ENCODE measurements at regions not wholly inside any gene's neighbourhood (a gene's known extent, or its start where the extent isn't known, plus 50 kb on each side); places are given as distances from the start of the nearest gene placed in this dataset.

GRCh38 chr6:167569041-167569805, 244.3 kb downstream of the TTLL2 start:
- CTCF ChIA-PET, result no interaction called here
- no peak for DNase-seq (ENCODE audit: extremely low spot score)
- TF ChIP-seq SUZ12 (IDR thresholded peaks at IDR 0.05) (no peak), CTBP1 (IDR thresholded peaks at IDR 0.05; ENCODE audit: borderline replicate concordance) (no peak), ZNF384 (IDR thresholded peaks at IDR 0.05) (no peak), SP1 (IDR thresholded peaks at IDR 0.05) (no peak), ARNT (IDR thresholded peaks at IDR 0.05) (no peak), L3MBTL2 (conservative IDR thresholded peaks at IDR 0.05) (no peak), LEF1 (IDR thresholded peaks at IDR 0.05; ENCODE audit: borderline replicate concordance) (no peak), ELF4 (IDR thresholded peaks at IDR 0.05) (no peak), HDGF (IDR thresholded peaks at IDR 0.05; ENCODE audit: borderline replicate concordance) (no peak)
- TF ChIP-seq, protein P1, sequence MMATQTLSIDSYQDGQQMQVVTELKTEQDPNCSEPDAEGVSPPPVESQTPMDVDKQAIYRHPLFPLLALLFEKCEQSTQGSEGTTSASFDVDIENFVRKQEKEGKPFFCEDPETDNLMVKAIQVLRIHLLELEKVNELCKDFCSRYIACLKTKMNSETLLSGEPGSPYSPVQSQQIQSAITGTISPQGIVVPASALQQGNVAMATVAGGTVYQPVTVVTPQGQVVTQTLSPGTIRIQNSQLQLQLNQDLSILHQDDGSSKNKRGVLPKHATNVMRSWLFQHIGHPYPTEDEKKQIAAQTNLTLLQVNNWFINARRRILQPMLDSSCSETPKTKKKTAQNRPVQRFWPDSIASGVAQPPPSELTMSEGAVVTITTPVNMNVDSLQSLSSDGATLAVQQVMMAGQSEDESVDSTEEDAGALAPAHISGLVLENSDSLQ (IDR thresholded peaks at IDR 0.05), result no peak
- POLR2A ChIA-PET, result no interaction called here

GRCh38 chr6:167569879-167570278, 245.0 kb downstream of the TTLL2 start:
- ChIA-PET CTCF (no interaction called here), POLR2A (no interaction called here)
- no peak for DNase-seq (ENCODE audit: extremely low spot score)
- TF ChIP-seq ELF4 (IDR thresholded peaks at IDR 0.05) (no peak), L3MBTL2 (conservative IDR thresholded peaks at IDR 0.05) (no peak), FOXM1 (IDR thresholded peaks at IDR 0.05; ENCODE audit: borderline replicate concordance) (no peak), FOXK2 (IDR thresholded peaks at IDR 0.05) (no peak), NFRKB (IDR thresholded peaks at IDR 0.05) (no peak), SUZ12 (IDR thresholded peaks at IDR 0.05) (no peak)

DNA sequence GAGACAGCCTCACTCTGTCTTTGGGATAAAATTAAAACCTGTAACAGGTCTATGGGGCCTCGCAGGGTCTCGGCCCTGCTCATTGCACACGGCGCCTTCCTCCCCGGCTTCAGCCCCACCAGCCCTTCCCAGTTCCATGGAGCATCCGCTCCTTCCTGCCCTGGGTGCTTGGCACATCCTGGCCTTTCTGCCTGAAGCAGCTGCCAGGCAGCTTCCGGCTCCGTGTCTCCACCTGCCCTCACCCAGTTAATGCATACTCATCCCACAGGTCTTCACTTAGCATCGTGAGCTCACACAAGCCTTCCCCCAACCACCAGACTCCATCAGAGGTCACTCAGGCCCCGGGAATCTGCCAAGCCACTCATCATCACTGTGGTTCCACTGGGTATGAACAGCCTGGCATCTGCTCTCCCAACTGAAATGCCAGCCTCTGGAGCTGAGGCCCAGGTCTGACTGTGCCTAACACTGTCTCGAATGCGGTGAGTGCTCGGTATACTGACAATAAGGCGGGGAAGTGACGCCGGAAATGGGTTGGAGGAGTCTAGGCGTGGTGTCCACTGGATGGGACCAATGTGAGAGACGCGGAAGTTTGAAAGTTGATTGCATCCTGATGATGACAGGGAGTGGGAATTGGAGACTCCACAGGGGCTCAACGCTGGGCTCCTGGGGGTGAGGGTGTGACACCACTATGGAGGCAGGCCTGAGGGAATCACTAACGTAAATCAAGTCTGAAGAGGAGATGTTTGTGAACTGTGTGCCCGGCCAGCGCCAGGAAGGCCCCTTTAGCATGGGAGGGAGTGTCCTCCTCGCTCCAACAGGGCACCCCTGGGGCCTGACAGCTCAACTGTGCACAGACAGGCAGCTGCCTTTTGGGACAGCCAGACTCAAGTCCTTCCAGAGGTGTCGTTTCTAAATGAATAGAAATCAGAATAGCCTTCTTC, 245.8 kb downstream of the TTLL2 start:
- CTCF ChIA-PET, result no interaction called here
- no peak for DNase-seq (ENCODE audit: extremely low spot score)
- POLR2A ChIA-PET, result no interaction called here
- TF ChIP-seq NFRKB (IDR thresholded peaks at IDR 0.05) (no peak), SP1 (IDR thresholded peaks at IDR 0.05) (no peak), SUZ12 (IDR thresholded peaks at IDR 0.05) (no peak), ELF4 (IDR thresholded peaks at IDR 0.05) (no peak), BHLHE40 (IDR thresholded peaks at IDR 0.05; ENCODE audit: borderline replicate concordance) (no peak), CTBP1 (IDR thresholded peaks at IDR 0.05; ENCODE audit: borderline replicate concordance) (no peak), LEF1 (IDR thresholded peaks at IDR 0.05; ENCODE audit: borderline replicate concordance) (no peak), HDGF (IDR thresholded peaks at IDR 0.05; ENCODE audit: borderline replicate concordance) (no peak), ZNF384 (IDR thresholded peaks at IDR 0.05) (no peak)

DNA sequence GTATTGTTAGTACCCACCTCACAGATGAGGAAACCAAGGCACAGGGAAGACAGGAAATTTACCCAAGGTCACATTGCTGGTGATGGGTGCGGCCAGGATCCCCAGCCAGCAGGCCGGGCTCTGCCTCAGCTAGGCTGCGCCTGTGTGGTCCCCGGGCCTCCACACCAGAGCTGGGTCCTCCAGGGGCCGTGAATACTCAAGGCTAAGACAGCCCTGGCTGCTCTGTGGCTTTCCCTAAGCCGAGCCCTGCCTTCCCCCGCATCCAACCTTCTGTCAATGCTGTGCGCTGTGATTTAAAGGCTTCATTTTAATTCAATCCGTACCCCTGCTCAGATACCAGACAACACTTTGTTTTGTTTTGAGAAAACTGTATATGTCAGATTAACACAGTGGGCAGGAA, 246.7 kb downstream of the TTLL2 start:
- CTCF ChIA-PET, result no interaction called here

GRCh38 chr6:167572106-167572505, 247.2 kb downstream of the TTLL2 start:
- POLR2A ChIA-PET, result no interaction called here
- DNase-seq (ENCODE audit: extremely low spot score), result no peak
- no peak for TF ChIP-seq HDGF (IDR thresholded peaks at IDR 0.05; ENCODE audit: borderline replicate concordance)
- TF ChIP-seq BHLHE40 (IDR thresholded peaks at IDR 0.05; ENCODE audit: borderline replicate concordance), result no peak
- no peak for TF ChIP-seq CTBP1 (IDR thresholded peaks at IDR 0.05; ENCODE audit: borderline replicate concordance)
- no peak for TF ChIP-seq FOXK2 (IDR thresholded peaks at IDR 0.05)
- TF ChIP-seq SP1 (IDR thresholded peaks at IDR 0.05), result no peak
- TF ChIP-seq, protein P1 (IDR thresholded peaks at IDR 0.05), result no peak
- TF ChIP-seq FOXA1 (IDR thresholded peaks at IDR 0.05), result no peak
- no peak for TF ChIP-seq ELF4 (IDR thresholded peaks at IDR 0.05)
- TF ChIP-seq SUZ12 (IDR thresholded peaks at IDR 0.05), result no peak
- TF ChIP-seq LEF1 (IDR thresholded peaks at IDR 0.05; ENCODE audit: borderline replicate concordance), result no peak
- TF ChIP-seq FOXM1 (IDR thresholded peaks at IDR 0.05; ENCODE audit: borderline replicate concordance), result no peak
- no peak for TF ChIP-seq ARNT (IDR thresholded peaks at IDR 0.05)
- no peak for TF ChIP-seq TARDBP (IDR thresholded peaks at IDR 0.05)
- TF ChIP-seq NFRKB (IDR thresholded peaks at IDR 0.05), result no peak
- TF ChIP-seq ZNF384 (IDR thresholded peaks at IDR 0.05), result no peak
- CTCF ChIA-PET, result no interaction called here

More for the DNA sequence above, 246.7 kb downstream of the TTLL2 start:
- POLR2A ChIA-PET, result no interaction called here
- DNase-seq (ENCODE audit: extremely low spot score), result no peak
- TF ChIP-seq ZNF384 (IDR thresholded peaks at IDR 0.05), result no peak
- no peak for TF ChIP-seq CTBP1 (IDR thresholded peaks at IDR 0.05; ENCODE audit: borderline replicate concordance)
- no peak for TF ChIP-seq SUZ12 (IDR thresholded peaks at IDR 0.05)
- no peak for TF ChIP-seq FOXA1 (IDR thresholded peaks at IDR 0.05)
- TF ChIP-seq BHLHE40 (IDR thresholded peaks at IDR 0.05; ENCODE audit: borderline replicate concordance), result no peak
- no peak for TF ChIP-seq ARNT (IDR thresholded peaks at IDR 0.05)
- no peak for TF ChIP-seq ELF4 (IDR thresholded peaks at IDR 0.05)
- TF ChIP-seq HDGF (IDR thresholded peaks at IDR 0.05; ENCODE audit: borderline replicate concordance), result no peak
- TF ChIP-seq L3MBTL2 (conservative IDR thresholded peaks at IDR 0.05), result no peak
- TF ChIP-seq FOXK2 (IDR thresholded peaks at IDR 0.05), result no peak

- DNase-seq (ENCODE audit: extremely low spot score), result no peak
- ChIA-PET POLR2A (no interaction called here), CTCF (no interaction called here)
- no peak for TF ChIP-seq SP1 (IDR thresholded peaks at IDR 0.05)
- TF ChIP-seq FOXM1 (IDR thresholded peaks at IDR 0.05; ENCODE audit: borderline replicate concordance), result no peak
- no peak for TF ChIP-seq FOXK2 (IDR thresholded peaks at IDR 0.05)
- TF ChIP-seq TARDBP (IDR thresholded peaks at IDR 0.05), result no peak
- TF ChIP-seq L3MBTL2 (conservative IDR thresholded peaks at IDR 0.05), result no peak
- TF ChIP-seq ZNF384 (IDR thresholded peaks at IDR 0.05), result no peak
- no peak for TF ChIP-seq NFRKB (IDR thresholded peaks at IDR 0.05)
- no peak for TF ChIP-seq SUZ12 (IDR thresholded peaks at IDR 0.05)
- TF ChIP-seq ELF4 (IDR thresholded peaks at IDR 0.05), result no peak
- no peak for TF ChIP-seq HDGF (IDR thresholded peaks at IDR 0.05; ENCODE audit: borderline replicate concordance)
- TF ChIP-seq FOXA1 (IDR thresholded peaks at IDR 0.05), result no peak
Measured at GRCh38 chr6:167572841-167573271, 248.0 kb downstream of the TTLL2 start.

Data from HEK293T (cell line).